Caco-2 (cell line): ENCODE measurements at regions not wholly inside any gene's neighbourhood (a gene's known extent, or its start where the extent isn't known, plus 50 kb on each side); places are given as distances from the start of the nearest gene placed in this dataset.

Source experiments
- BruUV-seq: library from RNA; stranded (reverse); fragments of 400-500 nt; replicated peaks from 2 replicates; lab custom pipeline; 2021; lab: Mats Ljungman, UMichigan
- CTCF ChIA-PET: fragments of 300-600 bp; sonication (Branson Sonifier 250); formaldehyde crosslinking; loops from one replicate; lab custom pipeline; 2022; ENCODE audit warnings: antibody characterized with exemption; lab: Charles Lee
- POLR2A ChIA-PET: fragments of 300-600 bp; sonication (Branson Sonifier 250); formaldehyde crosslinking; loops from one replicate; lab custom pipeline; 2022; ENCODE audit warnings: antibody characterized with exemption; lab: Charles Lee
- DNase-seq, 2 experiments: peaks; one replicate each; pipeline versions ENCODE4 v3.0.0 to v3.0.0-alpha.2; 2020 to 2022
- H3K27me3 ChIP-seq: replicated peaks from 2 replicates; pipeline ENCODE4 v1.6.0; 2011; ENCODE audit warnings: low read length; ENCODE audit not compliant: control insufficient read depth, insufficient read depth
- H3K36me3 ChIP-seq: 2 replicates; pipeline ENCODE4 v1.5.1; 2011; ENCODE audit warnings: low read length; ENCODE audit not compliant: control insufficient read depth, insufficient read depth
- H3K4me1 ChIP-seq: fragments of 250-450 bp; sonication (Bioruptor Pico); 2 replicates; pipeline ENCODE4 v1.5.1; 2020; ENCODE audit warnings: mild to moderate bottlenecking
- H3K4me3 ChIP-seq: 2 replicates; pipeline ENCODE4 v1.5.1; 2011; ENCODE audit warnings: low read depth, mild to moderate bottlenecking, control low read depth, low read length
- H3K9me3 ChIP-seq: fragments of 250-450 bp; sonication (Bioruptor Pico); 2 replicates; pipeline ENCODE4 v1.5.1; 2020; ENCODE audit warnings: mild to moderate bottlenecking, moderate library complexity
- H3K27ac Mint-ChIP-seq: one replicate; pipeline ENCODE4 v1.8.0; 2022; ENCODE audit warnings: mixed read lengths; ENCODE audit not compliant: unreplicated experiment
- H3K27me3 Mint-ChIP-seq: one replicate; pipeline ENCODE4 v1.8.0; 2022; ENCODE audit warnings: mixed read lengths; ENCODE audit not compliant: insufficient read depth, unreplicated experiment
- H3K36me3 Mint-ChIP-seq: one replicate; pipeline ENCODE4 v1.8.0; 2022; ENCODE audit warnings: mild to moderate bottlenecking, mixed read lengths; ENCODE audit not compliant: insufficient read depth, unreplicated experiment
- H3K4me1 Mint-ChIP-seq: one replicate; pipeline ENCODE4 v1.8.0; 2022; ENCODE audit warnings: low read depth, mixed read lengths; ENCODE audit not compliant: unreplicated experiment
- H3K4me3 Mint-ChIP-seq: one replicate; pipeline ENCODE4 v1.8.0; 2022; ENCODE audit warnings: mild to moderate bottlenecking, moderate library complexity, mixed read lengths; ENCODE audit not compliant: unreplicated experiment
- H3K9me3 Mint-ChIP-seq: one replicate; pipeline ENCODE4 v1.8.0; 2022; ENCODE audit warnings: mixed read lengths; ENCODE audit not compliant: unreplicated experiment
- CTCF ChIP-seq, 2 experiments: fragments of 200-600 bp in 1 of 2; IDR thresholded peaks; 1 replicate in 1 of 2; 2 replicates in 1 of 2; pipeline versions ENCODE4 v1.5.1 to v1.8.0; 2011 to 2022; ENCODE audit warnings: antibody characterized with exemption in 1 of 2, control low read depth in 1 of 2, inconsistent platforms in 1 of 2, low read depth in 1 of 2, low read length in 1 of 2, mild to moderate bottlenecking in 1 of 2, moderate library complexity in 1 of 2; ENCODE audit not compliant: insufficient read depth in 1 of 2, severe bottlenecking in 1 of 2, unreplicated experiment in 1 of 2
- intact Hi-C: fragments of 100-400 bp; cut with micrococcal nuclease; formaldehyde crosslinking; loops from one replicate; pipeline ENCODE4 v1.10.0; 2022; ENCODE audit not compliant: unreplicated experiment

DNA sequence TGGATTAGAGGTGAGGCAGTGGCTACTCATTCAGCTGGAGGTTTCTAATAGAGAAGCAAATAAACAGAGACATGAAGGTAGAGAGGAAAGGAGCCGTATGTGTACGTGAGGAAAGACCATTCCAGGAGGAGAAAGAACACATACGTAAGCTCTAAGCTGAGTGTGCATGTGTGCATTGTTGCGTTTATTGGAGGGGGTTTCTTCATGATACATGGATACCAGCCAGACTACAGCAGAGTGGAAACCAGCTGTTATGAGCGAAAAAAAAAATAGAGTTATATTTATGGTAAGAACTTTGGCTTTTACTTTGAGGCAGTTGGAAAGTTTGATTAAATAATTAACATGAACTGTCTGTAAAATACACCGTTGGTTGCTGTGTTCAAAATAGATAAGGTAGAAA, 173.4 kb upstream of the RGS18 start:
- no peaks in the 10 kb centered on the region for H3K27me3 Mint-ChIP-seq
- no peak overlapping the region for H3K4me3 Mint-ChIP-seq
- H3K4me1 Mint-ChIP-seq = no peaks in the 10 kb centered on the region
- BruUV-seq = no TSS peak
- H3K36me3 ChIP-seq = no peaks in the 10 kb centered on the region
- no peaks in the 10 kb centered on the region for H3K4me1 ChIP-seq
- ChIA-PET CTCF (no interaction called here), POLR2A (no interaction called here)
- no peak for DNase-seq
- intact Hi-C loops = no loop called here
- no peak overlapping the region for H3K4me3 ChIP-seq
- H3K9me3 Mint-ChIP-seq = no peaks in the 10 kb centered on the region
- TF ChIP-seq CTCF (IDR thresholded peaks at IDR 0.05; ENCODE audit: insufficient read depth in 1 of 2, low read depth in 1 of 2, low read length in 1 of 2, severe bottlenecking in 1 of 2, unreplicated experiment in 1 of 2) = no peak
- H3K27me3 ChIP-seq = no peaks in the 10 kb centered on the region
- peaks cover 5% of the 10 kb centered on the region for H3K9me3 ChIP-seq
- no peaks in the 10 kb centered on the region for H3K36me3 Mint-ChIP-seq
- no peak overlapping the region for H3K27ac Mint-ChIP-seq

DNA sequence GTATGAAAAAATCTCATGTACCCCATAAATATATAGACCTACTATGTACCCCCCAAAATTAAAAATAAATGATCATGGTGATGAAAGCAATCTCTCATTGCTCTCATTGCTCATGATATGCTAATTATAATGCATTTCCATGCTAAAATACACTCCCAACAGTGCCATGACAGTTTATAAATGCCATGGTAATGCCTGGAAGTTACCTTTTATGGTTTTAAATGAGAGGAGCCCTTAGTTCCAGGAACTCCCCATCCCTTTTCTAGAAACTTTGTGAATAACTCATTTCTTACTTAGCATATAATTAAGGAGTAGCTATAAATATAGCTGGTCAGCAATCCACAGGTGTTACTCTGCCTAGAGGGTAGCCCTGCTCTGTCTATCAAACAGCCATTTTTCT, 166.1 kb upstream of the RGS18 start:
- Histone ChIP-seq H3K9me3 (no peaks in the 10 kb centered on the region), H3K36me3 (no peaks in the 10 kb centered on the region), H3K4me3 (no peak overlapping the region), H3K4me1 (no peaks in the 10 kb centered on the region), H3K27me3 (no peaks in the 10 kb centered on the region)
- no peak for DNase-seq
- CTCF ChIA-PET = no interaction called here
- no peak for TF ChIP-seq CTCF (IDR thresholded peaks at IDR 0.05; ENCODE audit: insufficient read depth in 1 of 2, low read depth in 1 of 2, low read length in 1 of 2, severe bottlenecking in 1 of 2, unreplicated experiment in 1 of 2)
- intact Hi-C loops = loop anchor here (10.0 kb wide), 1 partner anchor 113 kb away; no protein-coding TSS in a partner anchor
- no peak overlapping the region for H3K4me3 Mint-ChIP-seq
- POLR2A ChIA-PET = no interaction called here
- no peaks in the 10 kb centered on the region for H3K4me1 Mint-ChIP-seq
- H3K27me3 Mint-ChIP-seq = no peaks in the 10 kb centered on the region
- H3K36me3 Mint-ChIP-seq = no peaks in the 10 kb centered on the region
- H3K27ac Mint-ChIP-seq = no peak overlapping the region
- BruUV-seq = no TSS peak
- no peaks in the 10 kb centered on the region for H3K9me3 Mint-ChIP-seq

- H3K4me1 Mint-ChIP-seq = no peaks in the 10 kb centered on the region
- POLR2A ChIA-PET = no interaction called here
- peak in 1 of 2 experiments; percentile 24 for TF ChIP-seq CTCF (IDR thresholded peaks at IDR 0.05; ENCODE audit: insufficient read depth in 1 of 2, low read depth in 1 of 2, low read length in 1 of 2, severe bottlenecking in 1 of 2, unreplicated experiment in 1 of 2)
These were observed 164.7 kb upstream of the RGS18 start for GRCh38 chr1:191993549-191993948.

More at GRCh38 chr1:191993549-191993948, 164.7 kb upstream of the RGS18 start:
- DNase-seq = no peak
- CTCF ChIA-PET = no interaction called here
- Mint-ChIP-seq H3K27me3 (no peaks in the 10 kb centered on the region), H3K9me3 (no peaks in the 10 kb centered on the region), H3K27ac (no peak overlapping the region), H3K36me3 (no peaks in the 10 kb centered on the region), H3K4me3 (no peak overlapping the region)
- Histone ChIP-seq H3K4me3 (no peak overlapping the region), H3K4me1 (no peaks in the 10 kb centered on the region), H3K36me3 (no peaks in the 10 kb centered on the region), H3K9me3 (no peaks in the 10 kb centered on the region), H3K27me3 (no peaks in the 10 kb centered on the region)
- BruUV-seq = no TSS peak
- intact Hi-C loops = loop anchor here (1.0 to 10.0 kb wide), 3 partner anchors 111 to 318 kb away; no protein-coding TSS in a partner anchor
